HFF-Myc (cell line): ENCODE measurements at regions not wholly inside any gene's neighbourhood (a gene's known extent, or its start where the extent isn't known, plus 50 kb on each side); places are given as distances from the start of the nearest gene placed in this dataset.

Experiments used
- DNase-seq: peaks from one replicate; pipeline ENCODE4 v3.0.0-alpha.2; 2011; ENCODE audit warnings: low read depth; ENCODE audit errors: extremely low read depth
- H3K4me3 ChIP-seq: replicated peaks from 2 replicates; pipeline ENCODE4 v1.5.1; 2011; ENCODE audit warnings: low read depth, mild to moderate bottlenecking, control low read depth, low read length
- TF ChIP-seq, protein P1 (sequence below): IDR thresholded peaks from 2 replicates; pipeline ENCODE4 v1.5.1; 2012; ENCODE audit warnings: mild to moderate bottlenecking, low read depth, low read length, control low read depth; ENCODE audit errors: missing control alignments

DNA sequence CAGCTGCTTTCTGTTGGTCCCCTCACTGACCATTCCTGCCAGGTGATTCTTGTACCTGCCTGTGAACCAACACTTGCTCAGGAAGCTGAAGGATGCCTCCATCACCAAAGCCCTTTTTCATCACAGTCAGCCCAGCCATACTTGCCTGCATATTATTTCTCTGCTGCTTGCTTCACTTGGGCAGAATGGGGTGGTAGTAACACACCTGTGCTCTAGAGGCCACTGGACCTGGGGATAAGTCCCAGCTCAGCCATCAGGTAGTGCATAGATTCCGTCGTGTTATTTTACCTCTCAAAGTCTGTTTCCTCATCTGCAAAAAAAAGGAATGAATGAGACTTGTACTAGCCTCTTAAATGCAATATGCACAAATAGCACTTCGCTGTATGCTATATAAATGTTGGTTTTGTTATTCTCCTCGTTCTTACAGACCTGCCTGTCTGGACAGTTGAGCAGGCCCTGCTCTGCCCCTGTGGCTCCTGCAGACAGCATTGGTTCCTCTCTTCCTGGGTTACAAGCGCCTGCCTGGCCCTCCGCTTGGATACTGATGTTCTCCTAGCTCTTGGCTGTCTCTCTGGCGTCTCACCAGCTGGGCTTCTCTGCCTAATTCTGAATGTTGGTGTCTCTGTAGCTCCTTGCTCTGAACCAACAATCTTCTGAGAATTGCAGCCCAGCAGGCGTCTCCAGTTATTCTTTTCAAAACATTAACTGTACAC, 151.8 kb downstream of the UNC5CL start:
- TF ChIP-seq, protein P1, sequence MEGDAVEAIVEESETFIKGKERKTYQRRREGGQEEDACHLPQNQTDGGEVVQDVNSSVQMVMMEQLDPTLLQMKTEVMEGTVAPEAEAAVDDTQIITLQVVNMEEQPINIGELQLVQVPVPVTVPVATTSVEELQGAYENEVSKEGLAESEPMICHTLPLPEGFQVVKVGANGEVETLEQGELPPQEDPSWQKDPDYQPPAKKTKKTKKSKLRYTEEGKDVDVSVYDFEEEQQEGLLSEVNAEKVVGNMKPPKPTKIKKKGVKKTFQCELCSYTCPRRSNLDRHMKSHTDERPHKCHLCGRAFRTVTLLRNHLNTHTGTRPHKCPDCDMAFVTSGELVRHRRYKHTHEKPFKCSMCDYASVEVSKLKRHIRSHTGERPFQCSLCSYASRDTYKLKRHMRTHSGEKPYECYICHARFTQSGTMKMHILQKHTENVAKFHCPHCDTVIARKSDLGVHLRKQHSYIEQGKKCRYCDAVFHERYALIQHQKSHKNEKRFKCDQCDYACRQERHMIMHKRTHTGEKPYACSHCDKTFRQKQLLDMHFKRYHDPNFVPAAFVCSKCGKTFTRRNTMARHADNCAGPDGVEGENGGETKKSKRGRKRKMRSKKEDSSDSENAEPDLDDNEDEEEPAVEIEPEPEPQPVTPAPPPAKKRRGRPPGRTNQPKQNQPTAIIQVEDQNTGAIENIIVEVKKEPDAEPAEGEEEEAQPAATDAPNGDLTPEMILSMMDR: no peak
- DNase-seq: no peak
- no peak overlapping the region for H3K4me3 ChIP-seq

DNA sequence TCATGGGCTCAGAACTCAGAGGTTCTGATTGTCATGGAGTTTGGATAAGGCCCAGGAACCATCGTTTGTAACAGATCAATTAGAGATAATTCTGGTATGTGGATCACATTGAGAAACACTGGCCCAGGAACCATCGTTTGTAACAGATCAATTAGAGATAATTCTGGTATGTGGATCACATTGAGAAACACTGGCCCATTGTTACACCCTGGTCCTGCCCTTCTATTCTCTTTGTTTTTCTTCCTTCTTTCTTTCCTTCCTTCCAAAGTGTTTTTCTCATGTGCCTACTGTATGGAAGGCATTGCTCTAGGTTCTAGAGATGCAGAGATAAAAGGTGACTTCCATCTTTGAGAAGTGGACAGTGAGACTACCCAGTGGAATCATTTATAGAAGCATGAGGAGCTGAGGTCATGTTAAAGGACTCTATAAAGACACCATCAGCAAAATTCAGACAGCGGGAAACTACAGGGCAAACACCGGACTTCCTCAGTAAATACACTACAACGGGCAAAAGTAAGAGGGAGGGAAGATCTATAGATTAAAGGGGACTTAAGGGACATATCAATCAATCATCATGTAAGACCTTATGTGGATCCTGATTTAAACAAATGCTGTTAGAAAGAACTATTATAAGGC, 153.8 kb downstream of the UNC5CL start:
- TF ChIP-seq, protein P1: no peak

DNA sequence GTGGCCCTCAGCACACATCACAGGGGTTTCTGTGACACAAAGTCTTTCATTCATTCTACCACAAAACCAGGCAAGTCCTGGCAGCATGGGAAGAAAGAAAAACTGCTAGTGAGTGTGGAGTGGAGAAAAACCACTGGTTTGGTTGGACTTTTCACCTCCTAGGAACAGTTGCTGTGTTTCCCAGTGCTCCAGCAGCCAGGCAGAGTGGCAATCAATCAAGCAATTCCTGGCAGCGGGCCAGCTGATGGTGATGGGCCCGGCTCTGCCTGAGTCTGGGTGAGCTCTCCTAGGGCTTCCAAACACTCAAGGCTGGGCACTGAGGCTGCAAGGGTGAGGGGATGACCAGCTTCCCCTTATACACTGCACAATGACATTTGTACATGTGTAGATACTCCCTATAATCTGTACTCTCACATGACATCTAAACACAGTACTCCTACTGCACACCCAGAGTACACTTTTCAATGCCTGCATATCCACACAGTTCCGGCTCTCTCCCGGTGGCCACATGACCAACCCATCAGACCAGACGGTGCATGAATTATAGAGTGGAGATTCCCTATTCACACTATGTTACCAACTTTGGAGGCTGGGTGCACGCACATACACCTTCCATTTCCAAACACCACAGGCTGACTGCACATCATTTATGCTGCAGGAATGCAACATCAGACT, 156.6 kb downstream of the UNC5CL start:
- TF ChIP-seq, protein P1: no peak
- no peak for DNase-seq
- no peak overlapping the region for H3K4me3 ChIP-seq

More for the DNA sequence above, 153.8 kb downstream of the UNC5CL start:
- H3K4me3 ChIP-seq: no peak overlapping the region
- DNase-seq: no peak

DNA sequence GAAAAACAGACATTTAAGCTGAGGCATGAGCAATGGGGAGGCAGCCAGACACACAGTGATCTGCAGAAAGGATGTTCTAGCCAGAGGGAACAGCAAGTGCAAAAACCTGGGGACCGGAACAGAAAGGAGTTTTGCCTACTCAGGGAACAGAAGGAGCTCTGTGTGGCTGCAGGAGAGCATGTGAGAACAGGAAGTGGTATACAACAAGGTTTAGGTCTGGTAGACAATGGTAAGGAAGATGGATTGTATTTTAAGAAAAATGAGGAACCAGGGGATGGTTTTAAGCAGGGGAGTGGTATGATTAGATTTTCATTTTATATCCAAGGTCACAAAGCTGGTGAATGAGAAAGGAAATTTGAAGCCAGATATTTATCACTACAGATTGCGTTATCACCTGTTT, 157.5 kb downstream of the UNC5CL start:
- DNase-seq: no peak
- H3K4me3 ChIP-seq: no peak overlapping the region
- TF ChIP-seq, protein P1: no peak

DNA sequence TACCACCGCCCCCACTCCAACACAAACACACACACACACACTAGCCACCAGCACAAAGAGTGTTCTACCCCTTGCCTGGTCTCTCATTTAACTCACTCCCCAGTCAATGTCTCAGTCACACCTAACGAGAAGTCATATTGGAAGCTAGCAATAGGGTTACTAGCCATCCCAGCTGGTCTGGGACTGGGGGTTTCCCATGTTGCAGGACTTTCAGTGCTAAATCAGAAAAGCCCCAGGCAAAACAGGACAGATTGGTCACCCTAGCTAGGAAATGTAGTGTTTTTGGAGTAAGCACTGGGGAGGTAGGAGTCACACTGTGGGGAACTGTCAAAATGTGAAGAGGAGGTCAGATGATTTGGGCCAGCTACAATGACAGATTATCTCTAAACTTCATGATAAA, 158.1 kb downstream of the UNC5CL start:
- H3K4me3 ChIP-seq: no peak overlapping the region
- no peak for DNase-seq
- TF ChIP-seq, protein P1: no peak

DNA sequence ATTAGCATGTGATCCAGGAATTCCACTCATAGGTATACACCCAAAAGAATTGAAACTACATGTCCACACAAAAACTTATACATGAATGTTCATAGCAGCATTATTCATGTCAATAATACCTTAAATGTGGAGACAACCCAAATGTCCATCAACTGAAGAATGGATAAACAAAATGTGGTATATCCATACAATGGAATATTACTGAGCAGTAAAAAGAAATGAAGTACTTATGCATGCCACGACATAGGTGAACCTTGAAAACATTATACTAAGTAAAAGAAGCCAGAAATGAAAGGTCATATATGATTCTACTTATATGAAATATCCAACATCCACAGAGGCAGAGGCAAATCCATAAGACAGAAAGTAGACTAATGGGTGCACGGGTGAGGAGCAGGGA, 159.9 kb downstream of the UNC5CL start:
- no peak overlapping the region for H3K4me3 ChIP-seq
- TF ChIP-seq, protein P1: no peak
- DNase-seq: no peak
